Activated CD4-positive, alpha-beta T cell treated with anti-CD3 and anti-CD28 coated beads, Interleukin-2, amount 10 ng/mL, durations not matched to agents 7 days and 5 days (primary cell): ENCODE measurements at regions not wholly inside any gene's neighbourhood (a gene's known extent, or its start where the extent isn't known, plus 50 kb on each side); places are given as distances from the start of the nearest gene placed in this dataset.

Experiments used
- CTCF ChIA-PET: fragments of 350-600 bp; sonication (Branson Sonifier 250); formaldehyde crosslinking; loops from one replicate; lab custom pipeline; 2021; ENCODE audit warnings: antibody characterized with exemption; lab: Charles Lee
- POLR2A ChIA-PET: fragments of 350-600 bp; sonication (Branson Sonifier 250); formaldehyde crosslinking; loops from one replicate; lab custom pipeline; 2021; ENCODE audit warnings: antibody characterized with exemption; lab: Charles Lee
- DNase-seq: peaks from one replicate; pipeline ENCODE4 v3.0.0-alpha.2; 2020
- H3K27ac Mint-ChIP-seq: one replicate; pipeline ENCODE4 v1.8.0; 2021; ENCODE audit warnings: mild to moderate bottlenecking, moderate library complexity, mixed read lengths
- H3K27me3 Mint-ChIP-seq: one replicate; pipeline ENCODE4 v1.8.0; 2021; ENCODE audit warnings: mixed read lengths
- H3K36me3 Mint-ChIP-seq: one replicate; pipeline ENCODE4 v1.8.0; 2021; ENCODE audit warnings: low read depth, mixed read lengths
- H3K4me1 Mint-ChIP-seq: one replicate; pipeline ENCODE4 v1.8.0; 2021; ENCODE audit warnings: mixed read lengths
- H3K4me3 Mint-ChIP-seq: one replicate; pipeline ENCODE4 v1.8.0; 2021; ENCODE audit warnings: mild to moderate bottlenecking, moderate library complexity, mixed read lengths
- H3K9me3 Mint-ChIP-seq: one replicate; pipeline ENCODE4 v1.8.0; 2021; ENCODE audit warnings: mixed read lengths

DNA sequence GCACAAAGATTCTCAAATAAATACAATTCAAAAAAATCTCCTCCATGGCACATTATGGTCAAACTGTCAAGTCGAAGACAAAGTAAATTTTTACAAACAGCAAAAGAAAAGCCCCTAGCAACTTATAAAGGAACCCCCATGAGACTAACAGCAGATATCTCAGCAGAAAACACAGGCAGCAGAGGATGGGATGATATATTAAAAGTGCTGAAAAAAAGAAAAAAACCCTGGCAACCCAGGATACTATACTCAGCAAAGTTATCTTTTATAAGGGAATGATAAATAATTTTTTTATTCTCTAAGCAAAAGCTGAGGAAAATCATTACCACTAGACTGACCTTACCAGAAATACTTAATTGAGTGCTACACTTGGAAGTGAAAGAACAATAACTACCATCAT is 326.4 kb downstream of the CYRIA start:
- Mint-ChIP-seq H3K27ac (peak overlapping the region; percentile 14), H3K4me1 (no peaks in the 10 kb centered on the region), H3K9me3 (peaks cover 5% of the 10 kb centered on the region), H3K27me3 (no peaks in the 10 kb centered on the region), H3K36me3 (no peaks in the 10 kb centered on the region), H3K4me3 (no peak overlapping the region)
- ChIA-PET CTCF (no interaction called here), POLR2A (no interaction called here)
- no peak for DNase-seq

GRCh38 chr2:16338026-16338425 is 327.6 kb downstream of the CYRIA start:
- no peaks in the 10 kb centered on the region for H3K4me1 Mint-ChIP-seq
- H3K27ac Mint-ChIP-seq, result no peak overlapping the region
- ChIA-PET POLR2A (no interaction called here), CTCF (no interaction called here)
- H3K36me3 Mint-ChIP-seq, result no peaks in the 10 kb centered on the region
- peaks cover 5% of the 10 kb centered on the region for H3K9me3 Mint-ChIP-seq
- no peak for DNase-seq
- H3K27me3 Mint-ChIP-seq, result no peaks in the 10 kb centered on the region
- H3K4me3 Mint-ChIP-seq, result no peak overlapping the region

GRCh38 chr2:16336916-16337315 is 328.7 kb downstream of the CYRIA start:
- peaks cover 5% of the 10 kb centered on the region for H3K9me3 Mint-ChIP-seq
- H3K27me3 Mint-ChIP-seq, result no peaks in the 10 kb centered on the region
- no peaks in the 10 kb centered on the region for H3K36me3 Mint-ChIP-seq
- H3K4me3 Mint-ChIP-seq, result no peak overlapping the region
- H3K27ac Mint-ChIP-seq, result no peak overlapping the region
- H3K4me1 Mint-ChIP-seq, result no peaks in the 10 kb centered on the region
- ChIA-PET POLR2A (no interaction called here), CTCF (no interaction called here)
- DNase-seq, result no peak

DNA sequence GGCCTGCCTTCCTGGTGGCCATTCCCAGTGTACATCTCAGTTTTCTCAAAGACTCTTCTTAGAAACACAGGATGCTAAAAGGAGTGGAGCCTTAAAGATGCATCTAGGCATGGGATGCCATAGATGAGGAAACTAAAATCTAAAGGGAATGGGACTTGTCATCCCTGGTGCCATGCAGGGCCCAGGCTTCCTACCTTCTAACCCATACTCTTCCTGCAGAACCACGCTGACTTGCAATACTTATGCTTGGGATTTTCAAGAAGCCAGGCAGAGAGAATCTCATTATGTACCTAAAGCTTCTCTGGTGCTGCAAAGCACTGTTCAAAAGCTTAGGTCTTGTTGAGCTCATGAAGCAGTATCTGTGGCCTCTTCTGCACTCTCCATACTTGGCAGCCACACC is 329.1 kb downstream of the CYRIA start:
- H3K4me3 Mint-ChIP-seq, result no peak overlapping the region
- peaks cover 5% of the 10 kb centered on the region for H3K9me3 Mint-ChIP-seq
- no peak overlapping the region for H3K27ac Mint-ChIP-seq
- H3K4me1 Mint-ChIP-seq, result no peaks in the 10 kb centered on the region
- CTCF ChIA-PET, result no interaction called here
- POLR2A ChIA-PET, result no interaction called here
- no peaks in the 10 kb centered on the region for H3K36me3 Mint-ChIP-seq
- H3K27me3 Mint-ChIP-seq, result no peaks in the 10 kb centered on the region
- no peak for DNase-seq

DNA sequence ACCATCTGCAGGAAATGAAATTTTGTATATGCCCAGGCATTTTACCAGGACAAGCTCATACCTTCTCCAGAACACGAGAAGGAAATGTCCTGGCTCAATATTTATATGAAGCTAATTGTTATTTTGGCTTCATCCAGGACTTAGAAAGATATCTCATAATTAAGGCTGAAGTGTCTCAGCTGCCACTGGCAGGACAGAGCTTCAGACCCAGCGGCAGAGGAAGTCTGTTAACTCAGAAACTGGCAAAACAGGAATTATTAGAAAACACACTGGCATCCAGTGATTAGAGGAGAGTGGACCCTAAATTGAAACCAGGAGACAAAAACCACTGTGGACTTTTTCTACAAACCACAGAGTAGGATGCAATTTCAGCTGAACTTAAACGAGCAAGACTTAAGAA is 329.7 kb downstream of the CYRIA start:
- Mint-ChIP-seq H3K27me3 (no peaks in the 10 kb centered on the region), H3K4me3 (no peak overlapping the region), H3K9me3 (peaks cover 5% of the 10 kb centered on the region), H3K27ac (no peak overlapping the region), H3K4me1 (no peaks in the 10 kb centered on the region), H3K36me3 (no peaks in the 10 kb centered on the region)
- DNase-seq, result no peak
- POLR2A ChIA-PET, result no interaction called here
- CTCF ChIA-PET, result no interaction called here

DNA sequence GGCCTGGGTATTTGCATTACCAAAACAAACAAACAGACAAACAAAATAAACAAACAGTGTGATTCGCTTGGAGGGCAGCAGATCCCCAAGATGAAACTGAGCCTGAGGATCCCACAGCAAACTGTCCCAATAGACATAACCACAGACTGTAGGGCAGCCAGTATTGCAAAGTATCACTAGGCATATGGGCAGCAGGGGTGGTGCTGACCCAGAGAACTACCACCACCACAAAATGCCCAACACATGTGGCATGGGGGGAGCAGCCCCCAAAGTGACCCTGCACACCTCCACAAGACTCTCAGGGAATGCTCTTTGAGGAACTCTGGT is 330.1 kb downstream of the CYRIA start:
- Mint-ChIP-seq H3K9me3 (peaks cover 5% of the 10 kb centered on the region), H3K4me3 (no peak overlapping the region), H3K36me3 (no peaks in the 10 kb centered on the region), H3K27ac (no peak overlapping the region), H3K27me3 (no peaks in the 10 kb centered on the region), H3K4me1 (no peaks in the 10 kb centered on the region)
- no peak for DNase-seq
- POLR2A ChIA-PET, result no interaction called here
- CTCF ChIA-PET, result no interaction called here

DNA sequence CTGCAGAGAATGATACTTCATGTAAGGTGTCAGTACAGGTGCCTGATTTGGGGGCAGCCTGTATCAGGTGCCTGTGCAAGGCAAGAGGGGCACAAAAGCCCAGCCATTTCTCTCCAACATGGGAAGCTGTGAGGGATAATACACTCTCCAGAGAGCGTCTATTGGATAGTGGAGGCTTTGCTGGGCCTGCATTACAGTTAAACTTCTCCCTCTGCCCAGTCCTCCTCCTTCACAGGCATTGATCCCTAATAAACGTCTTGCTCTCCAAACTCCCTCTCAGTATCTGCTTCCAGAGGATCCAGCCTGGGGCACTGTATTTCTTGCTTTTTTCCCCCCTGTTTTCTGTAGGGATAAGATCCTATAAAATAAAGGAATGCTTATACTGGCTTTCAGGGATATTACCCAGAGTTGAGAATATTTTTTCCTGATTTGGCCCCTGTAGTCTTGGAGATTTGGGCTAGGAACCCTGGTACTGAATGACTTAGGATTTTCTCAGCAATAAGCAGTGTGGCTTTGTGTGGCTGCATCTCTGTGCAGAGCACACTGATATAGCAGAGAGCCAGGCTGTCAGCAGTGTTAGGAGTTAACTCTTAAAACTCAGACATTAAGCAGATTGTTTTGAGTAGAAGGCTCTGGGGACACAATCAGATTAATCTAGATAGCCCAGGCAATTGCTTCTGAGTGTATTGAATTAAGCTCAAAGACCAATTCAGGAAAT is 330.6 kb downstream of the CYRIA start:
- H3K36me3 Mint-ChIP-seq, result no peaks in the 10 kb centered on the region

DNA sequence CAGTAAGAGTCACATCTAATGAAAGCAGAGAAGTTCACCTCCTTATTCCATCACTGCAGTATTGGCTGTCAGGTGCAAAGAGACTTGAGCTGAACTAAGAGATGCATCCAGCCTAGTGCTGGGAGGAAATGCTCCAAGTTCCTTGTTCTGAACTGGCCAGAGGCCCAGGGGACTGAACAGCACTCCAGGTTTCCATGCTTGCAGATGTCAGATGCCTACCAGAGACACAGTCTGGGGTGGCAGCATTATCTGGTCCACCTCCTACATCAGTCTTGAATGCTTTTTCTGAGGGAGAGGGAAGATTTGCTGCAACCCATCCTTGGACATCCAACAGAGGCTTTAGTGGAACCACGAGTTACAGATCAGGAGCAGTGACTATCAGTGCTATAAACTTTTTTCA is 331.3 kb downstream of the CYRIA start:
- ChIA-PET POLR2A (no interaction called here), CTCF (no interaction called here)
- H3K4me3 Mint-ChIP-seq, result no peak overlapping the region
- no peaks in the 10 kb centered on the region for H3K36me3 Mint-ChIP-seq
- no peak overlapping the region for H3K27ac Mint-ChIP-seq
- H3K9me3 Mint-ChIP-seq, result peaks cover 5% of the 10 kb centered on the region
- H3K27me3 Mint-ChIP-seq, result no peaks in the 10 kb centered on the region
- no peaks in the 10 kb centered on the region for H3K4me1 Mint-ChIP-seq
- DNase-seq, result no peak

More for the DNA sequence above, 330.6 kb downstream of the CYRIA start:
- H3K27ac Mint-ChIP-seq, result no peak overlapping the region
- CTCF ChIA-PET, result no interaction called here
- peaks cover 5% of the 10 kb centered on the region for H3K9me3 Mint-ChIP-seq
- DNase-seq, result no peak
- H3K4me3 Mint-ChIP-seq, result no peak overlapping the region
- POLR2A ChIA-PET, result no interaction called here
- no peaks in the 10 kb centered on the region for H3K4me1 Mint-ChIP-seq
- H3K27me3 Mint-ChIP-seq, result no peaks in the 10 kb centered on the region

DNA sequence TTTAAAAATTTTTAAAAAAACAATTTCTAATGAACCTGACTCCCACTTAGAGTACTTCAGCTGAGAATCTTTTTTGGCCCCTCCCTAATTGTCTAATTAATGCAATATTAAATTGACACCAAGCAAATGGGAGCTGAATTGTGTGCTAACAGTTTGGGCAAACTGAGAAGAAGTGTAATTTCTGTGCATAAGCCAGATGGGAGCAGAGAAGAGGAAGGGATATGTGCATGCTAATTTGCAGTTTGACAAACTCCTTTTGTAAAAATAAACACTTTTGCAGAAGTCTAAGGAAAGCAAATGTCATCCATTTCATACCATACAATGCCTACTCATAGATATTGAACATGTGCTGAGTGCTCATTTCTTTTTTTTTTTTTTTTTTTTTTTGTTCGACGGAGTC is 332.0 kb downstream of the CYRIA start:
- POLR2A ChIA-PET, result no interaction called here
- no peaks in the 10 kb centered on the region for H3K36me3 Mint-ChIP-seq
- no peak overlapping the region for H3K4me3 Mint-ChIP-seq
- no peak for DNase-seq
- H3K27me3 Mint-ChIP-seq, result no peaks in the 10 kb centered on the region
- CTCF ChIA-PET, result no interaction called here
- H3K27ac Mint-ChIP-seq, result no peak overlapping the region
- H3K4me1 Mint-ChIP-seq, result no peaks in the 10 kb centered on the region
- peaks cover 5% of the 10 kb centered on the region for H3K9me3 Mint-ChIP-seq

- no peak for DNase-seq
- H3K27me3 Mint-ChIP-seq, result no peaks in the 10 kb centered on the region
- no peak overlapping the region for H3K27ac Mint-ChIP-seq
- no peaks in the 10 kb centered on the region for H3K9me3 Mint-ChIP-seq
- ChIA-PET CTCF (no interaction called here), POLR2A (no interaction called here)
- H3K4me3 Mint-ChIP-seq, result no peak overlapping the region
- no peaks in the 10 kb centered on the region for H3K36me3 Mint-ChIP-seq
- H3K4me1 Mint-ChIP-seq, result no peaks in the 10 kb centered on the region
These were observed 332.7 kb downstream of the CYRIA start for GRCh38 chr2:16332681-16333557.

DNA sequence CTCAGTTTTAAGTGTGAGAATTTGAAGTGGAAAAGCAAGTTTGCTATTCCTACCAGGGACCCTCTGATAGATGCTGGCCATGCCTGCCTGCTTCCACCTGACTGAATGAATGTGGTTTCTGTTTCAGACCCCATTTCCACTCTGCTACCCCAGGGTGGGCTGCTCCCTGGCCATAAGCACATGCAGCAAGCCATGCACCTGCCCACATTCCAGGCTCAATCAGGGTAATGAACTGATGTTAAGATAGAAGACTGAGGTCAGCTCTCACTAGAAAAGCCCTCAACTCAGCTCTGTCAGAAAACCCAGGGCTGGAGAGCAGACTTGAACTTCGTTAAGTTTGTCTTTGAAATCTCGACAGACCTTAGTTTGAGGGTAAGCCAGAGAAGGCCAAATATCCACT is 333.9 kb downstream of the CYRIA start:
- no peaks in the 10 kb centered on the region for H3K36me3 Mint-ChIP-seq
- no peaks in the 10 kb centered on the region for H3K4me1 Mint-ChIP-seq
- no peaks in the 10 kb centered on the region for H3K27me3 Mint-ChIP-seq
- no peak overlapping the region for H3K4me3 Mint-ChIP-seq
- POLR2A ChIA-PET, result no interaction called here
- H3K27ac Mint-ChIP-seq, result no peak overlapping the region
- no peak for DNase-seq
- CTCF ChIA-PET, result no interaction called here
- H3K9me3 Mint-ChIP-seq, result no peaks in the 10 kb centered on the region

DNA sequence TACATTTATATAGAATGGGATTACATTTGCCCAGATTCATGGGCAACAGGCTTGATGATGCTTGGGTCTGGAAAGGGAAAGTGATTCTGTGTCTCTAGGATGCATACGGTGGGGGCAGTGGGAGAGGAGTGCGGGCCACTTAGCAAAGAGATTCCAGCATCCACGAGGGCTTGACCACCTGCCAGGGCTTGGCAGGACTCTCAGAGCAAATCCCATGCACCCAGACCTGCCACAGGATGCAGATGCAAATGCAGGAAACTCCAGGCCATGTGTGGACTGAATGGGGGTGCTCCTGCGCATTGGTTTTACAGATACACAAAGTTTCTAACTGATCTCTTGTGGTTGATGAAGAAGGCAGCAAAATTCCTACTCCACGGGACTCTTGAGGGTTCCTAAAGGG is 334.7 kb downstream of the CYRIA start:
- CTCF ChIA-PET, result no interaction called here

DNA sequence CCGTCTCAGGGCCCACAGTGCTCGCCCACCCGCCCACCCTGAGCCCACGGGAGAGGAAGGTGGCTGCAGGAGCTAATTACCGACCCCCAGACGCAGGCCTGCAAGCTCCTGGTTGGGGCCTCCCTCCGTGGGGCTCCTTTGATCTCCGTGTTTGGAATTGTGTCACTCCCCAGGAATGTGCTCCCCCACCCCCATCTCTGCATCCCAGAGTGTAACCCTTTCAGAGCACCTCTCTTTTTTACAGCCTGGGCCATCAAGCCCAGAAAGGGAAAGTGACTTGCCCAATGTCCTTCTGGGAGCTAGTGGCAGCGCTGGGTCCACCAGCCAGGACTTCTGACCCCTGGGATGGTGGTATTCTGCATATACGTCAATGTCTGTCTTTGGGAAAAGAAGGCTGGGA is 335.1 kb downstream of the CYRIA start:
- H3K4me3 Mint-ChIP-seq, result no peak overlapping the region
- H3K27me3 Mint-ChIP-seq, result no peaks in the 10 kb centered on the region
- H3K27ac Mint-ChIP-seq, result no peak overlapping the region
- no peaks in the 10 kb centered on the region for H3K36me3 Mint-ChIP-seq
- no peaks in the 10 kb centered on the region for H3K9me3 Mint-ChIP-seq
- H3K4me1 Mint-ChIP-seq, result no peaks in the 10 kb centered on the region
- POLR2A ChIA-PET, result no interaction called here
- CTCF ChIA-PET, result no interaction called here
- no peak for DNase-seq

More for the DNA sequence above, 334.7 kb downstream of the CYRIA start:
- POLR2A ChIA-PET, result no interaction called here
- no peaks in the 10 kb centered on the region for H3K36me3 Mint-ChIP-seq
- no peaks in the 10 kb centered on the region for H3K9me3 Mint-ChIP-seq
- H3K4me1 Mint-ChIP-seq, result no peaks in the 10 kb centered on the region
- H3K4me3 Mint-ChIP-seq, result no peak overlapping the region
- no peak for DNase-seq
- H3K27me3 Mint-ChIP-seq, result no peaks in the 10 kb centered on the region
- no peak overlapping the region for H3K27ac Mint-ChIP-seq

- H3K27ac Mint-ChIP-seq, result no peak overlapping the region
- ChIA-PET CTCF (no interaction called here), POLR2A (no interaction called here)
- H3K36me3 Mint-ChIP-seq, result no peaks in the 10 kb centered on the region
- no peaks in the 10 kb centered on the region for H3K4me1 Mint-ChIP-seq
- DNase-seq, result no peak
- H3K27me3 Mint-ChIP-seq, result no peaks in the 10 kb centered on the region
- no peak overlapping the region for H3K4me3 Mint-ChIP-seq
- H3K9me3 Mint-ChIP-seq, result no peaks in the 10 kb centered on the region
These were observed 335.6 kb downstream of the CYRIA start for GRCh38 chr2:16330012-16330411.
